Endothelial cell of umbilical vein (primary cell): ENCODE measurements at regions not wholly inside any gene's neighbourhood (a gene's known extent, or its start where the extent isn't known, plus 50 kb on each side); places are given as distances from the start of the nearest gene placed in this dataset.

Experiments
- CTCF ChIP-seq, 2 donors: IDR thresholded peaks; 1 replicate in 1 of 2; 2 replicates in 1 of 2; pipeline ENCODE4 v1.5.1; 2011; ENCODE audit warnings: low read length in 2 of 2, mild to moderate bottlenecking in 2 of 2, moderate library complexity in 2 of 2, control low read depth in 1 of 2, inconsistent platforms in 1 of 2, low read depth in 1 of 2; ENCODE audit not compliant: insufficient read depth in 1 of 2; ENCODE audit errors: extremely low read depth in 1 of 2
- FOS ChIP-seq: IDR thresholded peaks from 2 replicates; pipeline ENCODE4 v1.6.1; 2011; ENCODE audit warnings: mild to moderate bottlenecking, low read length, moderate library complexity, borderline replicate concordance; ENCODE audit not compliant: insufficient read depth

GRCh38 chr20:41734506-41734945 is 116.3 kb upstream of the CHD6 start:
- TF ChIP-seq FOS (no peak), CTCF (IDR thresholded peaks at IDR 0.05; ENCODE audit: extremely low read depth in 1 of 2, insufficient read depth in 1 of 2, low read depth in 1 of 2, low read length in 2 of 2) (peak; percentile 68 to 88)
